ENCODE measurements at regions not wholly inside any gene's neighbourhood (a gene's known extent, or its start where the extent isn't known, plus 50 kb on each side); places are given as distances from the start of the nearest gene placed in this dataset.
"Not testable (repeated sequence)": the region's sequence is repeated elsewhere in the genome, so short reads cannot be mapped to it uniquely, and the experiment has no call there.

- ATAC-seq = no peak
- no peak for FAIRE-seq
These were observed 55.5 kb upstream of the ABLIM1 start for GRCh38 chr10:114713525-114714090.

GRCh38 chr10:114714281-114714741 is 56.2 kb upstream of the ABLIM1 start:
- no peak for TF ChIP-seq CTCF (IDR thresholded peaks at IDR 0.05)
- H3K4me3 ChIP-seq = no peak overlapping the region
- ATAC-seq (peak in 2 of 4 donors; percentile 44 to 50), FAIRE-seq (no peak), DNase-seq (no peak)
- H3K36me3 ChIP-seq = no peaks in the 10 kb centered on the region
- H3K9me3 ChIP-seq = no peaks in the 10 kb centered on the region
- peaks cover 0 to 8% (median 5%) of the 10 kb centered on the region in 3 donors for H3K4me1 ChIP-seq
- no peaks in the 10 kb centered on the region for H3K27me3 ChIP-seq
- intact Hi-C loops (cut with DNase I) = no loop called here
- no peak overlapping the region for H3K27ac ChIP-seq
- 64 to 66% methylated on average over 5 of the region's 5 CpGs for WGBS, 2 donors

More at GRCh38 chr10:114713525-114714090, 55.5 kb upstream of the ABLIM1 start:
- WGBS, 2 donors = 87 to 90% methylated on average over 5 of the region's 5 CpGs
- H3K4me1 ChIP-seq = peaks cover 0 to under 1% (median 0%) of the 10 kb centered on the region in 3 donors
- no peaks in the 10 kb centered on the region for H3K9me3 ChIP-seq
- no peak overlapping the region for H3K27ac ChIP-seq
- intact Hi-C loops (cut with DNase I) = no loop called here
- H3K27me3 ChIP-seq = no peaks in the 10 kb centered on the region
- no peak for DNase-seq
- no peak for TF ChIP-seq CTCF (IDR thresholded peaks at IDR 0.05)
- no peaks in the 10 kb centered on the region for H3K36me3 ChIP-seq
- no peak overlapping the region for H3K4me3 ChIP-seq

- peaks cover 0 to 9% (median 8%) of the 10 kb centered on the region in 3 donors for H3K4me1 ChIP-seq
- H3K36me3 ChIP-seq = no peaks in the 10 kb centered on the region
- FAIRE-seq (no peak), DNase-seq (no peak), ATAC-seq (no peak)
- no peaks in the 10 kb centered on the region for H3K9me3 ChIP-seq
- no peak overlapping the region for H3K4me3 ChIP-seq
- H3K27me3 ChIP-seq = no peaks in the 10 kb centered on the region
- whole genome bisulfite sequencing, 2 donors = 50 to 53% methylated on average over 7 of the region's 7 CpGs
- no peak overlapping the region for H3K27ac ChIP-seq
- no peak for TF ChIP-seq CTCF (IDR thresholded peaks at IDR 0.05)
- intact Hi-C loops (cut with DNase I) = no loop called here
These were observed 57.1 kb upstream of the ABLIM1 start for GRCh38 chr10:114715171-114715670.

GRCh38 chr10:114716811-114717404 is 58.8 kb upstream of the ABLIM1 start:
- no peak overlapping the region for H3K27ac ChIP-seq
- TF ChIP-seq CTCF (IDR thresholded peaks at IDR 0.05) = no peak
- WGBS, 2 donors = 56 to 67% methylated on average over 2 of the region's 2 CpGs
- peaks cover 0 to 19% (median 18%) of the 10 kb centered on the region in 3 donors for H3K4me1 ChIP-seq
- H3K36me3 ChIP-seq = no peaks in the 10 kb centered on the region
- no peak for ATAC-seq
- H3K27me3 ChIP-seq = no peaks in the 10 kb centered on the region
- no peak for DNase-seq
- H3K4me3 ChIP-seq = no peak overlapping the region
- intact Hi-C loops (cut with DNase I) = no loop called here
- H3K9me3 ChIP-seq = no peaks in the 10 kb centered on the region
- no peak for FAIRE-seq

GRCh38 chr10:114717881-114718280 is 59.8 kb upstream of the ABLIM1 start:
- ATAC-seq = not testable (repeated sequence)
- H3K4me1 ChIP-seq = peaks cover 0 to 19% (median 18%) of the 10 kb centered on the region in 3 donors

More at GRCh38 chr10:114717881-114718280, 59.8 kb upstream of the ABLIM1 start:
- H3K36me3 ChIP-seq; FAIRE-seq; H3K9me3 ChIP-seq; H3K27me3 ChIP-seq; intact Hi-C loops (cut with DNase I); DNase-seq; H3K27ac ChIP-seq; H3K4me3 ChIP-seq: not testable (repeated sequence)
